GM18909 (cell line): ENCODE measurements at regions not wholly inside any gene's neighbourhood (a gene's known extent, or its start where the extent isn't known, plus 50 kb on each side); places are given as distances from the start of the nearest gene placed in this dataset.
"Not testable (repeated sequence)": the region's sequence is repeated elsewhere in the genome, so short reads cannot be mapped to it uniquely, and the experiment has no call there.

Source experiments
- ATAC-seq: cut with Tn5 transposase; IDR thresholded peaks from one replicate; pipeline ENCODE4 v1.9.1; 2021; ENCODE audit warnings: mild to moderate bottlenecking; ENCODE audit not compliant: unreplicated experiment, poor library complexity

DNA sequence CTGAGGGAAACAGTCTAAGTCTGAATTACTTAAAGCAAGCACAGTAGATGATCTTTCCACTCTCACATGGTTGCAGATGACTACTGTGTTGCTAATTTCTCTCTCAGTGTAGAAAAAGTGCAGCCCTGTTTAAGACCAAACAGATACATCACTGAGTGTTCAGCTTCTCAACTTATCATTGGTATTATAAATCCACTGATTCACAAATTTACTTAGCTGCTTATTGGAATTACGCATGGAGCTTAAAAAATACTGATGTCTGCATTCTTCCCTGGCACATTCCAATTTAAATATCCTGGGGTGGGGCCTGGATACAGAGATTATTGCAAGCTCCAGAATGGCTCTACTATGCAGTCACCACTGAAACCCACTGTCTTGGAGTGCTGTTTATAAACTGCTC lies 411.2 kb downstream of the RND3 start:
- ATAC-seq, result no peak

GRCh38 chr2:150075831-150076230 lies 411.6 kb downstream of the RND3 start:
- ATAC-seq, result no peak

GRCh38 chr2:150066490-150066889 lies 421.0 kb downstream of the RND3 start:
- no peak for ATAC-seq

DNA sequence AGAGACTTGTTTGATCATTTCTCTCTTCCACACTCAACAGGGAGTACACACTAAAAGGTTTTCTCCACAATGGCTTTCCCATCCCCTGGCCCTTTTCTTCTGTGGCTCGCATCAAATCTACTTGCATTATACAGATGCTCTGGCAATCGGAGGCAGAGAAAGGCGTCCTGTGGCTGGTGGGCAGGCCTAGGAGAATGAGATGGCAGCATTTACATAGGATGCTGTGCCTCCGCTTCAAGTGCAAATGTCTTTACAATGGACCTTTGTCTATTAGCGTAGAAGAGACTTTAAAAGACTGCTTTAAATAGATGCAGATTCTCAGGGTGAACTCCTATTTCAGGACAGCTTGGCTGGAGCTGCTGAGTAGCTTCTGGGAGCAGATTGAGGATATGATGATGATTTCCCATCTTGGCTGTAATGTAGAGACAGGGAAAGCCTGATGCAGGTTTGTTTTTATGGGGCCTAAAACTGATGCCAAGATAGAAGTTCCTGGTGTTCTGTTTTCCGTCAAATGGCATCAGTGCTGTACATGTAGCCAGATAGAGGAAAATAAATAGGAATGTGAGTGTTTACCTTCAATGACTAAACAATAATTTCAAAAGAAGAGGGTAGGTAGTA lies 423.4 kb downstream of the RND3 start:
- no peak for ATAC-seq

- ATAC-seq, result no peak
Measured at GRCh38 chr2:150063432-150063889, 424.0 kb downstream of the RND3 start.

DNA sequence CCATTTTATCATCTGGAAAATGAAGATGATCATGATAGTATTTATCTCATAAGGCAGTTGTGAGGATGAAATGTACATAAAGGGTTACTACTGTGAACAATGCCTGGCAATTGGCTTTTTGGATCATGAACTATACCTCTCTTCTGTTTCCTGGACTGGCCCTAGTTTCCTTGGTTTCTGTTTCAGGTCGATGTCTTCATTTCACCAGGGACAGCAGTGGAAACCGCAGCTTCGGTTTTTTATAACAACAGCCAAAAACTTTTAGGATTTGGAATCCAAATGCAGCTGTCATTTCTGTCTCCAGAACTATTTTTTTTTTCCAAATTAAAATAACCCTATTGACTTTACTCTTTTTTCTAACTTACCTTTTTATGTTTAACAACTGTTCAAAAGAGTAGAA lies 425.1 kb downstream of the RND3 start:
- ATAC-seq, result no peak

DNA sequence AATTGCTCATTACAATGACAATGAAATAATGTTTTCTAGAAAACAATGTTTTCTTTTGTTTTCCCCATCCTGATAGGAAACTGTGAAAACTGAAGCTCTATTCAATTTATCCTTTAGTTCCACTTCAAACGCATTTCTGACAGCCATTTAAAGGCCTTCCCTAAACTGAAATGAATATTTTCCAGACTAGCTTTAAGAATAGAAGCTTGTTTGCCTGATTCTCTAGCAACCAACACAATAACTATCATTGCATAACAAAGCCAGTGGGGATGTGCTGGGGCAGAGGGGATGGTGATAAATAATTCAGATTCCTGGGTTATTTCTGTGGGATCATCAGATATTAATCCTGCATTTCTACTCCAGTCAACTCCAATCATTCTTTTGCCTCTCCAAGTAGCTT lies 427.1 kb downstream of the RND3 start:
- no peak for ATAC-seq

DNA sequence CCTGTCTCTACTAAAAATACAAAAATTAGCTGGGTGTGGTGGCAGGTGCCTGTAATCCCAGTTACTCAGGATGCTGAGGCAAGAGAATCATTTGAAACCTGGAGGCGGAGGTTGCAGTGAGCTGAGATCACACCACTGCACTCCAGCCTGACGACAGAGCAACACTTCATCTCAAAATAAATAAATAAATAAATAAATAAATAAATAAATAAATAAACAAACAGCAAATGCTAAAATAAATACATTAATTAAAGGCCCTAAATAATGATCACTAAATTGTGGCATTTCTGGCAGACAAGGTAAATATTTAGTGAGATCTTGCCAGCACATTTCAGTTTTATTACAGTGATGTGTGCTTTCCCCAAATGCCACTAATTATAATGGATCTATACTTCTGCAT lies 427.8 kb downstream of the RND3 start:
- ATAC-seq, result not testable (repeated sequence)

GRCh38 chr2:150052457-150052856 lies 435.0 kb downstream of the RND3 start:
- no peak for ATAC-seq

- no peak for ATAC-seq
Measured at GRCh38 chr2:150051004-150051403, 436.5 kb downstream of the RND3 start.

- ATAC-seq, result no peak
Measured at GRCh38 chr2:150050036-150050435, 437.4 kb downstream of the RND3 start.

- ATAC-seq, result no peak
Measured at GRCh38 chr2:150047620-150048222, 439.7 kb downstream of the RND3 start.

GRCh38 chr2:150046810-150047209 lies 440.7 kb downstream of the RND3 start:
- ATAC-seq, result no peak

DNA sequence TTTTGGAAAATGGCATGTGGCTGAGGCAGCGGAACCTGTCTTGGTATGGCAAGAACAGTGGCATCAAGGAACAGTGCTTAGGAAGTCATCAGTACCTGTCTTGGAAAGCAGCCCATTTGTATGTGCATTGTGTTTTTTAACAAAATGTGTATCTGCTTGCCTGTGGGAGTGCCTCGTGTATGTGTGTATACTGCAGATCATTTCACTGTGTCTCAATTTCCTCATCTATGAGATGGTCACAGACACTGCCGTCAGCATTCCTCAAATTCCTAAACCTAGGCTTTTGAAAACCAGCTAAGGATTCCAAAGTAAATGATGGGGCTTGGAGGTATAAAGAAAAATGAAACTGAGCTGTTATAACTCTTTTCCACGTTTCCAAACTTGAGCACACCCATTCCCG lies 441.3 kb downstream of the RND3 start:
- ATAC-seq, result no peak

GRCh38 chr2:150045601-150046000 lies 441.9 kb downstream of the RND3 start:
- no peak for ATAC-seq

DNA sequence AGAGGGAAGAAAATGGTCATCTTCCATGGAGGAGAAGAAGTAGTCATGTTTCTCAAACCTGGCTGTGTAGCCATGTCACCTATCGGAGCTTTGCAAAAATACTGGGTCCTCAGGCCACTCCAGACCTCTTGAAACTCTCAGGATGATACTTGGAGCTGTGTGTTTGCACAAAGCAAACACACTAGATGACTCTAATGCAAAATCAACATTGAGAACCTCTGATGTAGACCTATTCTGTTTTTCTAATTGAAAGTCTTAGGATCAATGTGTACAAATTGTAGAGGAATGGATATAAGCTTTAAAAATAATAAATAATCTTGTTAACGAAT lies 444.3 kb downstream of the RND3 start:
- no peak for ATAC-seq

- ATAC-seq, result no peak
Measured at GRCh38 chr2:150042500-150043171, 444.8 kb downstream of the RND3 start.

GRCh38 chr2:150041722-150042425 lies 445.6 kb downstream of the RND3 start:
- ATAC-seq, result no peak

- no peak for ATAC-seq
Measured at GRCh38 chr2:150036622-150037021, 449.0 kb upstream of the MMADHC start.

- no peak for ATAC-seq
Measured at GRCh38 chr2:150034665-150035064, 447.1 kb upstream of the MMADHC start.

DNA sequence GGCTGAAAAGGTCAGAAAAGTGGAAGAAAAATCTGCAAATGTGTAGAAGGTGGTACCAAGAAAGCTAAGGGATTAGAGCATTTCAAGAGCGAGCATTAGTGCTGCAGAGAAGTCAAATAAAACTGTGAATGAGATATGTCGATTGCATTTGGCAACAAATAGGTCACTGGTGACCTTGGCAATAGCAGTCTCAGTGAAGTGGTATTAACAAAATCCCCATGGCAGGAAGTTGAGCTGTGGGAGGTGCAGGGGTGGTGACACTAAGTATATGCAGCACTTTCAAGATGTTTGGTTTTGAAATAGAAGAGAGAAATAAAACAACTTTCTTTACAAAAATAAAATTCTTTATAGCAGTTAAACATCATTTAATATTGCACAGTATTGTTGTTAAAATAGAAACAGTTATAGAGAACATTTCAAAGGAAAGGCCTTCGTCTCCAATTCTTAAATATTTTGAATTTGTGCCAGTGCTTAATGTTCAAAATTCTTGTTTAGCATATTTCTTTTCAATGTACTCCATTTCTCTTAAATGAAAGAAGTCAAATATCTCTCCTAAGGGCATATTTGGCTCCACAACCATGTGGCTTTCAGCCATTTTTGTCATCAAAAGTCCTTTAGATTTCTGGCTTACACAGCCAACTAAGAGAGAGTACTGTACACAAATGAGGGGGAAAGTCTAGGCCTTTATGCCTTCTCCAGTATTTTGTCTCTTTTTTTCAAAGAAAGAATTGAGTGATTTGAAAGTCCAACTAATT lies 443.0 kb upstream of the MMADHC start:
- ATAC-seq, result no peak
